ENCODE measurements at regions not wholly inside any gene's neighbourhood (a gene's known extent, or its start where the extent isn't known, plus 50 kb on each side); places are given as distances from the start of the nearest gene placed in this dataset.

GRCh38 chr11:16434036-16434435 lies 77.7 kb upstream of the SOX6 start:
- no peak for DNase-seq (ENCODE audit: low read depth)

DNA sequence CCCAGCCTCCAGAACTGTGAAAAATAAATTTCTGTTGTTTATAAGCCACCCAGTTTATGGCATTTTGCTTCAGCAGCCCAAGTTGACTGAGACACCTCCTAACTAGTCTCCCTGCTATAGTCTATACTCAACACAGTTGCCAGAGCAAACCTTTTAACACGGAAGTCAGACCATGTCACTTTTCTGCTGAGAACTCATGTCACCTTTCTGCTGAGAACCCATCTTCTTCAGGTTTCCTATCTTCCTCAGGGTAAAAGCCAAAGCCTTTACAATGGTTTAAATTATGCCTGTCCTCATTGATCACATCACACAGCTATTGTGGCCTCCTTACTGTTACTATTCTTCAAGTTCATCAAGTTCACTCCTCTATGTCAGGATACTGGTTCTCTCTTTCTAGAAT lies 74.3 kb upstream of the SOX6 start:
- no peak for DNase-seq (ENCODE audit: low read depth)

DNA sequence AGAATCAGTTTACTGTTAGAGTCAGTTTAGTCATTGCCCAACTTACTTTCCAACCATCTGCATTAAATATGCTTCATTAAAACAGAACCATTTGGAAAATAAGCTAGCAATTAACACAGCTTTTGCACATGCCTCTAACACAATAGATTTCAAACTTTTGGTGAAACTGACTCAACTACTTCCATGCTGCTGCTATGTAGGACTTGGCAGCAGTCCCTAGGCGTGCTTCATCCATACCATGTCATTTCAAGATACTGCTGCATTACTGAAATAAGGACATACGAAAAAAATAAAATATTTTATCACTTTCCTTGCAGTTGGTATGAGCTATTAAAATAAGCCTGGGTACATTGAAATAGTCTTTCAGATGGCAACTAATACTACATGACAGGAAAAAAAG lies 65.5 kb upstream of the SOX6 start:
- no peak for DNase-seq (ENCODE audit: low read depth)

- no peak for DNase-seq (ENCODE audit: low read depth)
These were observed 62.2 kb upstream of the SOX6 start for GRCh38 chr11:16418428-16419097.

GRCh38 chr11:16412525-16413172 lies 56.3 kb upstream of the SOX6 start:
- DNase-seq (ENCODE audit: low read depth): no peak

GRCh38 chr11:16410479-16410878 lies 54.1 kb upstream of the SOX6 start:
- DNase-seq (ENCODE audit: low read depth): no peak

- DNase-seq (ENCODE audit: low read depth): no peak
These were observed 52.3 kb upstream of the SOX6 start for GRCh38 chr11:16408619-16409018.

DNA sequence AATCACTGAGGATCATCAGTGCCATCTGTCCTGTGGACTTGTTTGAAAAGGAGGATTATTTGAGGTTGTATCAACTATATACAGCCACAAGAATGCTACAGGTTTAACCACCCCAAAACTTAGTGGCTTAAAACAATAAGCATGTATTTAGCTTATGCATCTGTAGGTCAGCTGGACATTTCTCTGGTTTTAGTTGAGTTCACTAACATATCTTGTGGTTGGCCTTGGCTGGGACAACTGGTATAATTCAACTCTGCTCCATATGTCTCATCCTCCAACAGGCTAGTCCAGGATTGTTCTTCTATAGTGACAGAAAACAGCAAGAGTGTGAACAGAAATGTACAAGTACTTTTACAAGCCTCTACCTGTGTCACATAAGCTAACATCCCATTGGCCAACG lies 49.9 kb upstream of the SOX6 start:
- no peak for DNase-seq (ENCODE audit: low read depth)

Measured in HS-27A (cell line).